Endodermal cell (in vitro differentiated cells): ENCODE measurements at regions not wholly inside any gene's neighbourhood (a gene's known extent, or its start where the extent isn't known, plus 50 kb on each side); places are given as distances from the start of the nearest gene placed in this dataset.

Experiments used
- DNase-seq: peaks from one replicate; pipeline ENCODE4 v3.0.0-alpha.2; 2017
- H3K27ac ChIP-seq: 2 replicates; pipeline ENCODE4 v1.5.1; 2013; ENCODE audit warnings: mild to moderate bottlenecking, low read depth, low read length, moderate library complexity
- H3K27me3 ChIP-seq: 2 replicates; pipeline ENCODE4 v1.6.1; 2013; ENCODE audit warnings: mild to moderate bottlenecking, low read length, moderate library complexity; ENCODE audit not compliant: insufficient read depth, control insufficient read depth, poor library complexity, severe bottlenecking
- H3K36me3 ChIP-seq: 2 replicates; pipeline ENCODE4 v1.7.0; 2013; ENCODE audit warnings: mild to moderate bottlenecking, low read length, moderate library complexity; ENCODE audit not compliant: control insufficient read depth, insufficient read depth
- H3K4me1 ChIP-seq: one replicate; pipeline ENCODE4 v1.7.0; 2013; ENCODE audit warnings: low read length; ENCODE audit not compliant: control insufficient read depth, insufficient read depth
- H3K4me3 ChIP-seq: 2 replicates; pipeline ENCODE4 v1.5.1; 2013; ENCODE audit warnings: mild to moderate bottlenecking, low read length, moderate library complexity
- H3K9ac ChIP-seq: 2 replicates; pipeline ENCODE4 v1.6.1; 2013; ENCODE audit warnings: mild to moderate bottlenecking, low read length, moderate library complexity; ENCODE audit not compliant: poor library complexity, severe bottlenecking; ENCODE audit errors: extremely low read depth
- H3K9me3 ChIP-seq: 2 replicates; pipeline ENCODE4 v1.6.1; 2013; ENCODE audit warnings: mild to moderate bottlenecking, low read length, moderate library complexity; ENCODE audit not compliant: control insufficient read depth
- H3K27ac Mint-ChIP-seq: 2 replicates; pipeline ENCODE4 v1.8.0; 2020; ENCODE audit warnings: mixed read lengths
- H3K27me3 Mint-ChIP-seq: 2 replicates; pipeline ENCODE4 v1.8.0; 2021; ENCODE audit warnings: mild to moderate bottlenecking, mixed read lengths; ENCODE audit not compliant: insufficient read depth
- H3K36me3 Mint-ChIP-seq: 2 replicates; pipeline ENCODE4 v1.8.0; 2020; ENCODE audit warnings: low read depth, mixed read lengths
- H3K4me1 Mint-ChIP-seq: 2 replicates; pipeline ENCODE4 v1.8.0; 2020; ENCODE audit warnings: mixed read lengths
- H3K4me3 Mint-ChIP-seq: 2 replicates; pipeline ENCODE4 v1.8.0; 2020; ENCODE audit warnings: mild to moderate bottlenecking, moderate library complexity, mixed read lengths
- H3K9me3 Mint-ChIP-seq: 2 replicates; pipeline ENCODE4 v1.8.0; 2020; ENCODE audit warnings: mild to moderate bottlenecking, mixed read lengths
- whole genome bisulfite sequencing, 2 experiments: methylation state at CpG; one replicate each; pipeline versions ENCODE4 v1.1.5 to v1.1.7; 2013; ENCODE audit warnings: missing lambda C conversion rate in 2 of 2, mixed read lengths in 1 of 2; ENCODE audit not compliant: insufficient coverage in 1 of 2, insufficient read length in 1 of 2; 5-methylcytosine and 5-hydroxymethylcytosine counted together
- TF ChIP-seq, protein P1 (sequence below): fragments of 200-600 bp; sonication (generic); conservative IDR thresholded peaks from 2 replicates; pipeline ENCODE4 v1.5.0; 2021; ENCODE audit warnings: antibody characterized with exemption, mild to moderate bottlenecking

DNA sequence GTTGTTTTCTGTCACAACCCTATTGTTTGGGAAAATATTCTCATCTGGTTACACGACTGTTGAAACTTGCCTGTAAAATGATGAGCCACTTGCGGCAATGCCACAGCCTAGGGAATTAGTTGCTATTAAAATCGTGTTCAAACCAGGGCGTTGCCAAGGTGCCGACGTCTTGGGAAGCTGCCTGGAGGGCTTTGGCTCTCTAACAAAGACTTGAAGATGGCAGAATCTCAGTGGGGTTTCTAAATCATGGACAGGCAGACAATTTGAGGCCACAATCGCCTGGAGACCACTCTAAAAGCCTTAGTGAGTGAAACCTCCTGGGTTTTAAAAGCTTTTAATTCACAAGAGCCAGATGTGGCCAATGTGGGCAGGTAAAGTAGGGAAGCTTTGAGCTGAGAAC lies 117.2 kb upstream of the BMAL1 start:
- H3K4me3 ChIP-seq = no peak overlapping the region
- no peak for DNase-seq
- TF ChIP-seq, protein P1, sequence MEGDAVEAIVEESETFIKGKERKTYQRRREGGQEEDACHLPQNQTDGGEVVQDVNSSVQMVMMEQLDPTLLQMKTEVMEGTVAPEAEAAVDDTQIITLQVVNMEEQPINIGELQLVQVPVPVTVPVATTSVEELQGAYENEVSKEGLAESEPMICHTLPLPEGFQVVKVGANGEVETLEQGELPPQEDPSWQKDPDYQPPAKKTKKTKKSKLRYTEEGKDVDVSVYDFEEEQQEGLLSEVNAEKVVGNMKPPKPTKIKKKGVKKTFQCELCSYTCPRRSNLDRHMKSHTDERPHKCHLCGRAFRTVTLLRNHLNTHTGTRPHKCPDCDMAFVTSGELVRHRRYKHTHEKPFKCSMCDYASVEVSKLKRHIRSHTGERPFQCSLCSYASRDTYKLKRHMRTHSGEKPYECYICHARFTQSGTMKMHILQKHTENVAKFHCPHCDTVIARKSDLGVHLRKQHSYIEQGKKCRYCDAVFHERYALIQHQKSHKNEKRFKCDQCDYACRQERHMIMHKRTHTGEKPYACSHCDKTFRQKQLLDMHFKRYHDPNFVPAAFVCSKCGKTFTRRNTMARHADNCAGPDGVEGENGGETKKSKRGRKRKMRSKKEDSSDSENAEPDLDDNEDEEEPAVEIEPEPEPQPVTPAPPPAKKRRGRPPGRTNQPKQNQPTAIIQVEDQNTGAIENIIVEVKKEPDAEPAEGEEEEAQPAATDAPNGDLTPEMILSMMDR = no peak
- H3K36me3 ChIP-seq = no peaks in the 10 kb centered on the region
- WGBS, 2 experiments = 69 to 80% methylated on average over 6 to 7 of the region's 7 CpGs
- H3K27me3 ChIP-seq = no peaks in the 10 kb centered on the region
- Mint-ChIP-seq H3K27me3 (peaks cover 18% of the 10 kb centered on the region), H3K9me3 (peaks cover 21% of the 10 kb centered on the region), H3K4me3 (no peak overlapping the region), H3K4me1 (no peaks in the 10 kb centered on the region), H3K36me3 (peaks cover 2% of the 10 kb centered on the region), H3K27ac (no peak overlapping the region)
- peak overlapping the region; percentile 84 for H3K27ac ChIP-seq
- H3K9me3 ChIP-seq = no peaks in the 10 kb centered on the region
- no peak overlapping the region for H3K9ac ChIP-seq
- no peaks in the 10 kb centered on the region for H3K4me1 ChIP-seq

DNA sequence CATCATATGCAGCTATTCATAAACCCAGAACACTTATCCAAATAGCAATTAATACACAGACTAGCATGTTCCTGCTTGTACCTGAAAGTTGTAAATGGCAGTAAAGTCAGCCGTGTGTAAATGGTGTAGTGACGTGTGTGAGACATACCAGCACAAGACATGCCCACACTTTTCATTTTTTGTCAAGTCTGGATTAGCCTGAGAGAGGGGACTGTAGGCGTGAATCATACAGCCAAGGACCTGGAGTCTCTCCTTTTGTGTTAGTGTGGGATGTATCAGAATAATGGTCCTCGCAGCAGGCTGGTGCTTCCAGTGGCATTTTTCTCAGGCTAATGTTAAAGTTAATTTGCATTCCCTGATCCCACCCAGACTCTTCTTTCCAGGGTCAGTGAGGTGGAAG lies 116.8 kb upstream of the BMAL1 start:
- H3K9ac ChIP-seq = no peak overlapping the region
- no peaks in the 10 kb centered on the region for H3K4me1 Mint-ChIP-seq
- H3K4me3 ChIP-seq = no peak overlapping the region
- H3K9me3 ChIP-seq = no peaks in the 10 kb centered on the region
- TF ChIP-seq, protein P1 = no peak
- no peaks in the 10 kb centered on the region for H3K4me1 ChIP-seq
- no peak overlapping the region for H3K4me3 Mint-ChIP-seq
- H3K27ac ChIP-seq = peak overlapping the region; percentile 84
- H3K27me3 Mint-ChIP-seq = peaks cover 18% of the 10 kb centered on the region
- 82 to 100% methylated on average over 1 to 3 of the region's 4 CpGs for WGBS, 2 experiments
- no peaks in the 10 kb centered on the region for H3K36me3 Mint-ChIP-seq
- H3K9me3 Mint-ChIP-seq = peaks cover 17% of the 10 kb centered on the region
- no peaks in the 10 kb centered on the region for H3K36me3 ChIP-seq
- H3K27ac Mint-ChIP-seq = no peak overlapping the region
- DNase-seq = no peak
- H3K27me3 ChIP-seq = no peaks in the 10 kb centered on the region

- H3K9me3 Mint-ChIP-seq = peaks cover 5% of the 10 kb centered on the region
- H3K4me1 ChIP-seq = no peaks in the 10 kb centered on the region
- peaks cover under 1% of the 10 kb centered on the region for H3K27me3 ChIP-seq
- peaks cover 19% of the 10 kb centered on the region for H3K27me3 Mint-ChIP-seq
- no peak overlapping the region for H3K9ac ChIP-seq
- peaks cover 19% of the 10 kb centered on the region for H3K4me1 Mint-ChIP-seq
- H3K27ac ChIP-seq = no peak overlapping the region
- DNase-seq = no peak
- no peaks in the 10 kb centered on the region for H3K36me3 Mint-ChIP-seq
- no peaks in the 10 kb centered on the region for H3K36me3 ChIP-seq
- TF ChIP-seq, protein P1 = no peak
- H3K4me3 Mint-ChIP-seq = no peak overlapping the region
- no peaks in the 10 kb centered on the region for H3K9me3 ChIP-seq
- 79 to 100% methylated on average over 1 to 2 of the region's 2 CpGs for WGBS, 2 experiments
- no peak overlapping the region for H3K4me3 ChIP-seq
- H3K27ac Mint-ChIP-seq = no peak overlapping the region
These were observed 114.4 kb upstream of the BMAL1 start for GRCh38 chr11:13163158-13163557.
